GM18511 (cell line): ENCODE measurements at regions not wholly inside any gene's neighbourhood (a gene's known extent, or its start where the extent isn't known, plus 50 kb on each side); places are given as distances from the start of the nearest gene placed in this dataset.
"Not testable (repeated sequence)": the region's sequence is repeated elsewhere in the genome, so short reads cannot be mapped to it uniquely, and the experiment has no call there.

Source experiments
- ATAC-seq: cut with Tn5 transposase; IDR thresholded peaks from one replicate; pipeline ENCODE4 v1.9.1; 2021; ENCODE audit warnings: mild to moderate bottlenecking, moderate library complexity; ENCODE audit not compliant: unreplicated experiment

DNA sequence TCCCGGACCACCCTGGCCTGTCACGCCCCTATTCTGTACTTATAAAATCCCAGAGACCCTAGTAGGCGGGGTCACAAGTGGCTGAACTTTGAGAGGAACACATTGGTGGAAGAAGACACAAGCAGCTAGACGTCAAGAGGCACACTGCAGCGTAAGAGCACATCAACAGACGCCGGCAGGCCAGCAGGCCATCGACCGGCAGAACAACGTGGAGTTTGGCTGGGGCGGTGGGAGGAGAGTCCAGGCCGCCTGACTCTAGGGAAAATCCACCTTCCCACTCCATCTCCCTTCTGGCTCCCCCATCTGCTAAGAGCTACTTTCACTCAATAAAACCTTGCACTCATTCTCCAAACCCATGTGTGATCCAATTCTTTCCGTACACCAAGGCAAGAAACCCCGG, 601.8 kb upstream of the CDH2 start:
- no peak for ATAC-seq

- no peak for ATAC-seq
Measured at GRCh38 chr18:28777756-28778155, 600.8 kb upstream of the CDH2 start.

- ATAC-seq = no peak
Measured at GRCh38 chr18:28771849-28772248, 594.9 kb upstream of the CDH2 start.

GRCh38 chr18:28768791-28769768, 592.1 kb upstream of the CDH2 start:
- no peak for ATAC-seq

DNA sequence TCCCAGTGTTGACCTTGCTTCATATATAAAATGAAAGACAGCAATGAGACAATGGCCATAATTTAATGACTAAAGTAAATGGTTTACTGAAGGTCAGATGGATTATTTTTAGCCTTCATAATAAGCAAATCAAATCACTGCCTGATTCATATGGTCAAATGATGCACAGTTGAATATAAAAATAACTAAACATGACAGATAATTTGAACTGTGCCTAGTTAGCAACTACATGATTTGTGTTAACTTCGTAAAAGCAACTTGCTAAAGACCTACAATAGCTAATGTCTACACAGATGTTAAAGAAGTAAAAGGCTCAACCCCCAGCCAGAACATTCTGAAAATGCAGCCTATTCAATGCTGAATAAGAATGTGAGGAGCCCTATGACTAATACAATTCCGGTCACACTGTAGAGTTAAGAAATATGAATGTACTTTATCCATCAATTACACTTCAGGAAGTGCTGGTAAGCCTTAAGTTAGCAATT, 590.8 kb upstream of the CDH2 start:
- ATAC-seq = no peak

- no peak for ATAC-seq
Measured at GRCh38 chr18:28767201-28767600, 590.3 kb upstream of the CDH2 start.

DNA sequence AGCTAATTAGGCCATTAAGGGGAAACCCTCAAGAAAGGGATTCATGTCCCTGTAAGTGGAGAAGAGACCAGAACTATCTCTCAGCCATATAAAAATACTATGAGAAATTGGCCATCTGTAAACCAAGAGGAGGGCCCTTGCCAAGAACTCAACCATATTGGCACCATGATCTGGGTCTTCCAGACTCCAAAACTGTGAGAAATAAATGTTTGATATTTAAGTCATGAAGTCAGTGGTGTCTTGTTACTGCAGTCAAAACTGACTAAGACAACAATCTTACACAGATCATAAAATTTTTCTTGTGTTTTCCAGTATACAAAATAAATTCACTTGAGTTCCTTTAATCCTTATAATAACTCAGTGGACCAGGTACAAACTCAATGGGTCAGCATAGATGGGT, 589.8 kb upstream of the CDH2 start:
- no peak for ATAC-seq

DNA sequence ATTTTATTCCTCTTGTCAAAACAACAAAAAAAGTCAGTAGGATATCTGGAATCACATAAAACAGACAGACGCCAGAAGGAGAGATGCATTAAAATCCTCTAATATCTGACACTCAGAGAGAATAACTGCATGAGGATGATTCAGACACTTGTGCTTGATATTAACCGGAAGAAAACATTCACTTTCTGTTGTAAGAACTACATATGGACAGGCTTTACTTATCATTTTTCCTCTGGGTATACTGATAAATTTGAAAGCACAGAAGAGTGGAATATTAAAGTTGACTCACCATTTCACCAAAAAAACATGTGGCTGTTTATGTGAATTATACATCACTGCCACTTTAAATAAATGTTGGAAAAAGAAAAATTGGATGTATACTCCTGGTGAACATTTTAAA, 589.1 kb upstream of the CDH2 start:
- no peak for ATAC-seq

DNA sequence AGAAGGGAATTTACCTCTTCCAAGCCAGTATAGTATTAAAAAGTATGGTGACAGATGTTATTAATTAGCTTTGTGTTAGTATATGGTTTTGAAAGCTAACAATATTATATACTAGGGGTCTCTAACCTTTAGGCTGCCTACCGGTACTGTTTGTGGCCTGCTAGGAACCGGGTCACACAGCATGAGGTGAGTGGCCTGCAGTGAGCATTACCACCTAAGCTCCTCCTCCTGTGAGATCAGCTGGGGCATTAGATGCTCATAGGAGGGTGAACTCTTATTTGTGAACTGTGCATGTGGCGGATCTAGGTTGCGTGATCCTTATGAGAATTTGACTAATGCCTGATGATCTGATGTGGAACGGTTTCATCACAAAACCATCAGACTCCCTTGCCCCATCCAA, 583.4 kb upstream of the CDH2 start:
- ATAC-seq = no peak

GRCh38 chr18:28757466-28758008, 580.6 kb upstream of the CDH2 start:
- ATAC-seq = no peak

- no peak for ATAC-seq
Measured at GRCh38 chr18:28743115-28743514, 566.2 kb upstream of the CDH2 start.

GRCh38 chr18:28740575-28740974, 563.6 kb upstream of the CDH2 start:
- ATAC-seq = no peak

DNA sequence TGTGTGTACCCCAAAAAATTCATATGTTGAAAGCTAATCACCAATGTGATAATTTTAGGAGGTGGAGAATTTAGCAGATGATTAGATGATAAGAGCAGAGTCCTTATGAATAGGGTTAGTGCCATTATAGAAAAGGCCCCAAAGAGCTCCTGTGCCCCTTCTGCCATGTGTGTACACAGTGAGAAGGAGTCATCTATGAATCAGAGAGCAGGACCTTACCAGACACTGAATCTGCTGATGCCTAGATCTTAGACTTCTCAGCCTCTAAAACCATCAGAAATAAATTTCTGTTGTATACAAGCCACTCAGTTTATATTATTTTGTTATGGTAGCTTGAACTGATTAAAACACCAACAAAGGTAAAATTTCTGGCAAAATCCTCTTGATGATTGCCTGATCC, 560.0 kb upstream of the CDH2 start:
- ATAC-seq = no peak

DNA sequence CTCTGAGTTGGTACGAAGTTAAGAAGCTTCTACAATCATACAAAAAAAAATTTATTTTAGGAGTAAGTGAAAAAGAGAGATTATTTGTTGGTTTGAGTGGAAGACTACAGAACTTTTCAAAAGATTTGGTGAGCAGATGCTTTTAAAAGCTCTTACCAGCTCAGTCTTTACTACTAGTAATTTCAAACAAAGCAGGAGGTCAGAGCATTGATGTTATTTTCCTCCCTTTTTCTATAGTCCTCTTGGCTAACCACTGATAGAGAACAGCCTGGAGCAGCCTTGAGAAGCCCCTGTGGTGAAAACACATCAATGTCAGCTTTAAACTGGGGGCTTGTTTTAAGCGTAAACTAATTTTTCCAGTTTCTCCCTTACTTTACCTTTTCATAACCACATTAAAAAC, 559.3 kb upstream of the CDH2 start:
- ATAC-seq = no peak

DNA sequence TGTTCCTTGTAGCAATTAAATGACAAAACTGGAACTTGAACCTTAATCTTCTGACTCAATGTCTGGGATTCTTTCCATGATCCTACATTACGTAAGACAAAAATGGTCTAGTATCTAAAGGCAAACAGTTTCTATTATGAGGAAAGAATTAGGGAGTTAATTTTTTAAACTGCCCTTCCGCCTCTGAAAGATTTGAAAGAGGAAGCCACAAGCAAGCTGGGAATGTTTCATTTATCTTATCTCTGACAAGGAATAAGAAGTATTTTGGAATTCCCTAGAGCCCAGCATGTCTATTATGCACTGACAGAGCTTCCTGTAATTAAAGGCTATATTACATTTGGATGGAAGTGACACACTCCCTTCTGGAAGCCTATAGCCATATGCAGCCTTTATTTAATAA, 558.8 kb upstream of the CDH2 start:
- no peak for ATAC-seq

GRCh38 chr18:28729321-28729720, 552.4 kb upstream of the CDH2 start:
- ATAC-seq = no peak

GRCh38 chr18:28728891-28729290, 552.0 kb upstream of the CDH2 start:
- ATAC-seq = no peak

DNA sequence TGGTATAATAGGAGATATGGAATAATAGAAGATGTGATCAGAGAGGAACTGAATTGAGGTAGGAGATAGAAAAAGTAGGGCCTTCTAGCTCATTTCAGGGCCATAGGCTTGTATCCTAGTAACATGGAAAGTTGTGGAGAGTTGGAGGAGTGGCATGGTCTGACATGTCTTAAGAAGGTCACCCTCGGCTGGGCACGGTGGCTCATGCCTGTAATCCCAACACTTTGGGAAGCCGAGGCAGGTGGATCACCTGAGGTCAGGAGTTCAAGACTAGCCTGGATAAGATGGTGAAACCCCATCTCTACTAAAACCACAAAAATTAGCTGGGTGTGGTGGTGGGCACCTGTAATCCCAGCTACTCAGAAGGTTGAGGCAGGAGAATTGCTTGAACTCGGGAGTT, 550.3 kb upstream of the CDH2 start:
- ATAC-seq = not testable (repeated sequence)

DNA sequence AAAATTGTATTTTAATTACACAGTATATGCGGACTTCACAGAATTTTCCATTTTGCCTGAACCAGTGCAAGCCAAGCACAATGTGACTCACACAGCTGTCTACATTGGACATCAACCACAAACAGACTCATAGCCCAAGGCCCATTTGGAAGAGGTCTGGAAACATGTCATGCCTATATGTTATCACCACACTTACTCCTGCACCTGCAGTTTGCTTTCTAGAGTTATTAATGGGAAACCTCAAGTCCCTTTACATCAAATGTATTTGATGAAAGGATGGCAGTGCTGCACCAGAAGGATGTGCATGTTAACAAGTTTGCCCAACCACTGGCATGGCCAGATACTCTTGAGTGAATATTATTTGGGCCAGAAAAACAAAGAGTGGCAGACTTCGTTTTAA, 548.9 kb upstream of the CDH2 start:
- no peak for ATAC-seq

DNA sequence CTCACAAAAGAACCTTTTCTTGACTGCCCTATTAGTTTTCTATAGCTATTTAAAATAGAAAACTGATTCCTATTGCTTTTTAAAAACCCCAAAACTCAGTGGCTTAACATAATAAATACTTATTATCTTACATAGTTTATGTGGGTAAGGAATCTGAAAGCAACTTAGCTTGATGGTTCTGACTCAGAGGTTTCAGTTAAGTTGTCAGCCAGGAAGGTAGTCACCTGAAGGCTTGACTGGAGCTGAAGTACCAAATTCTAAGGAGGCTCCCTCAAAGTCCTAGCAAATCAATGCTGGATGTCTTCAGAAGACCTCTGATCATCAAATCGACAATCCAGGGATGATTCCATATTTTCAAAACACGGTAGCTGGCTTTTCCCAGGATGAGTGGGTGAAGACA, 546.6 kb upstream of the CDH2 start:
- ATAC-seq = no peak

- ATAC-seq = no peak
Measured at GRCh38 chr18:28718696-28719095, 541.8 kb upstream of the CDH2 start.

DNA sequence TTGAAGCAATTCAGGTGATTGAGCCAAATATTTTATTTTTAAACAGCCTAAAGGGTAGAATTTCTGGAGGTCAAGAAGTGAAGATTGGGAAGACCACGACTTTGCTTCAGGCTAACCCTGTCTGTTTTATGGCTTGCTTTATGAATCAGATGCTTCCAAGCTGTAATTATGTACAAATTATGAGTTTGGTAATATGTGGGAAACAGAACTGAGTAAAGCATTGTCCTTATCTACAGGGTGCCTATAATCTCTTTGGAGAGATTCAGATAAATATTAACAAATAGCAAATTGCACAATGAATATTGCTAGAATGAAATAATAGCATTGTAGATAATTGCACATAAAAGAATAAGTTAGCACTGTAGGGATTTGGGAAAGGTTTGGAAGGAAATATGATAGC, 539.4 kb upstream of the CDH2 start:
- ATAC-seq = no peak
